ENCODE measurements at regions not wholly inside any gene's neighbourhood (a gene's known extent, or its start where the extent isn't known, plus 50 kb on each side); places are given as distances from the start of the nearest gene placed in this dataset.

DNA sequence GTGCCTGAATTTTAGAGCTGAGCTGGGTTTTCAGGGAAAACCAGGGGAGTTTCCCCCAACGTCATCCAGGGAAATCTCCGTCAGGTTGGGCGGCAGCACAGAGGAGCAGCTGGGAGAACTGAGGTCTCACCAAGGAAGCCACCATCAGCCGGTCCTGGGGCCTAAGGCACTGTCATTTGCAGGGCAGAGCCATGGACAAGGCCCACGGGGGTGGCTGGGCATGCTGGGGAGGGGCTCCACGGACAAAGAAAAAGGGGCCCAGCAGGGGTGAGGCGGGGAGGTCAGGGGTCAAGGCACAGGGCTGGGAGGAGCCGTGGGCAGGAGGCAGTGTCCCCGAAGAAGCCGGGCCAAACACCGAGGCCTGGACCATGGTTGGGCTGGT lies 109.8 kb downstream of the HMX1 start:
- H3K27me3 Mint-ChIP-seq (ENCODE audit: low read depth): no peaks in the 10 kb centered on the region
- no peak overlapping the region for H3K27ac Mint-ChIP-seq
- intact Hi-C loops (cut with micrococcal nuclease): no loop called here
- no peaks in the 10 kb centered on the region for H3K4me1 Mint-ChIP-seq (ENCODE audit: low read depth)
- no peaks in the 10 kb centered on the region for H3K9me3 Mint-ChIP-seq
- no peak overlapping the region for H3K4me3 Mint-ChIP-seq
- no peaks in the 10 kb centered on the region for H3K36me3 Mint-ChIP-seq (ENCODE audit: low read depth)
- DNase-seq: no peak
- CTCF ChIA-PET: no interaction called here

DNA sequence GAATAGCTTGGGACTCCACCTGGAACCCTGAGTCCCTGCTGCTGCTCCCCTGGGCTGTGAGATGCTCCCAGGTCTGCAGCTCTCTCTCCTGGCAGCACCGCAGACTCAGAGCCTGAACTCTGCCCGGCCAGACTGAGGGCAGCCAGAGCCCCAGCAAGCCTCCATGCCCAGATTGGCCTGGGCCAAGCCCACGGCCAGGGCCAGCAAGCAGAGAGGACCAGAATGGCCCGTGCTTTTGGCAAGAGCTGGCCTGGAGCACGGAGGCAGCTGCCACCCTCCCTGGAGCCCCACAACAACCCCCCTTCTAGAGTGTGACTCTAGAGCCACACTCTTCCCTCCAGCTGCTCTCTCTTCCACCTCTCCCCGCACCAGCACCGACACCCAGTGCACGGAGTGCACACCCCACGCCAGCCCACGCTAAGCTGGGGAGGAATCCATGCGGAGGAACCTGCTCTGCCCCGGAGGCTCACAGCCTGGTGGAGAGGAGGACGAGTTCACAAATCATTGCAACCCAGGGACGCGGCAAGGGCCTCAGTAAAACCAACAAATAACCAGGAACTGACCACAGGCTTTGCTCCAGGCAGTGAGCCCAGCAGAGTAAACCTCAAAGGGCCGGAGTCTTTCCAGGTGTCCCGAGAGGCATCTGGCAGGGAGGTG lies 110.3 kb downstream of the HMX1 start:
- Mint-ChIP-seq H3K4me3 (no peak overlapping the region), H3K36me3 (ENCODE audit: low read depth) (no peaks in the 10 kb centered on the region), H3K4me1 (ENCODE audit: low read depth) (no peaks in the 10 kb centered on the region), H3K27ac (no peak overlapping the region), H3K27me3 (ENCODE audit: low read depth) (no peaks in the 10 kb centered on the region), H3K9me3 (no peaks in the 10 kb centered on the region)
- intact Hi-C loops (cut with micrococcal nuclease): no loop called here
- no peak for DNase-seq
- CTCF ChIA-PET: no interaction called here

DNA sequence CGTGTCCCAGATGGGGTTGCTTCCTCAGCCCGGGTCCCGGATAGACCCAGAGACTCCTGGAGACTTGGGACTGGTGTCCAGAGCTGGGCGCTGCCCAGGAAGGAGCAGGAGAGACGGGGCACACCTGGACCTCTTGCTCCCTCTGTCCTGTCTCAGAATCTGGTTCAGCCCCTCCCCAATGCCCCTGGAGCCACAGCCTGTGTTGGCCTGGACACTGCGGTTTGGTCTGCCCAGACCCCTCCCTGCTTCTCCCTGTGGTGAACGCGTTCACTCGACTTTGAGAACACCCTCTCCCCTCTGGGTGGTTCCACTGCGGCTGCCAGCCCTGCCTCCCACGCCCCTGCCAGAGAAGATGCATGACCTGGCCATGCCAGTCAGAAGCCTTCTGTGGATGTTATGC lies 111.1 kb downstream of the HMX1 start:
- CTCF ChIA-PET: no interaction called here
- Mint-ChIP-seq H3K4me3 (no peak overlapping the region), H3K27ac (no peak overlapping the region), H3K9me3 (no peaks in the 10 kb centered on the region), H3K27me3 (ENCODE audit: low read depth) (no peaks in the 10 kb centered on the region), H3K4me1 (ENCODE audit: low read depth) (no peaks in the 10 kb centered on the region), H3K36me3 (ENCODE audit: low read depth) (no peaks in the 10 kb centered on the region)
- intact Hi-C loops (cut with micrococcal nuclease): no loop called here
- DNase-seq: no peak

DNA sequence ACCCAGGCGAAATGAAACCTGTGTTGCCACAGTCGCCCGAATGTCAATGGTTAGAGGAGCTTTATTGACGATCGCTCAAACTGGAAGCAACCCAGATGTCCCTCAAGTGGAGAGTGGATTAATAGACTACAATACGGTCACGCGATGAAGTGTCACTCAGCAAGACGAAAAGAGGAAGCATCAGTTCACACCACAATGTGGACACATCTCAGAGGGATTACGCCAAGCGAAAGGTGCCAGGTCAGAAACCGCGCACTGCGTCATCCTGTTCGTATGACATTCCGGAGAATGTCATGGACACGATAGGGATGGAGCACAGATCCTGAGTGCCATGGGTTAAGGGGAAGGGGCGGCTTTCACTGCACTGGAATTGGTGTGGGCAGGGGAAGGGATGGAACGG lies 111.7 kb downstream of the HMX1 start:
- H3K27ac Mint-ChIP-seq: no peak overlapping the region
- CTCF ChIA-PET: no interaction called here
- no peaks in the 10 kb centered on the region for H3K9me3 Mint-ChIP-seq
- H3K4me1 Mint-ChIP-seq (ENCODE audit: low read depth): no peaks in the 10 kb centered on the region
- no peak for DNase-seq
- H3K4me3 Mint-ChIP-seq: no peak overlapping the region
- H3K36me3 Mint-ChIP-seq (ENCODE audit: low read depth): no peaks in the 10 kb centered on the region
- no peaks in the 10 kb centered on the region for H3K27me3 Mint-ChIP-seq (ENCODE audit: low read depth)
- intact Hi-C loops (cut with micrococcal nuclease): no loop called here

DNA sequence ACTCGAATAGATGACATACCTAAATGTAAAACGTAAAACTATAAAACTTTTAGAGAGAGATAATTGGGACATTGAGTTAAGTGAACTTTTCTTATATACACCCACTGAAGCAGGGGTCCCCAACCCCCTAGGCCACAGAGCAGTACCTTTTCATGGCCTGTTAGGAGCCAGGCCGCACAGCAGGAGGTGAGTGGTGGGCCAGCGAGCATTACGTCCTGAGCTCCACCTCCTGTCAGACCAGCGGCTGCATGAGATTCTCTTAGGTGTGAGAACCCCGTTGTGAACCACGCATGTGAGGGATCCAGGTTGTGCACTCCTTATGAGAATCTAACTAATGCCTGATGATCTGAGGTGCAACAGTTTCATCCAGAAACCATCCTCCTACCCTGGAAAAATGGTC lies 114.8 kb downstream of the HMX1 start:
- no peak overlapping the region for H3K4me3 Mint-ChIP-seq
- no peaks in the 10 kb centered on the region for H3K36me3 Mint-ChIP-seq (ENCODE audit: low read depth)
- DNase-seq: no peak
- no peaks in the 10 kb centered on the region for H3K27me3 Mint-ChIP-seq (ENCODE audit: low read depth)
- H3K9me3 Mint-ChIP-seq: no peaks in the 10 kb centered on the region
- no peak overlapping the region for H3K27ac Mint-ChIP-seq
- CTCF ChIA-PET: no interaction called here
- no peaks in the 10 kb centered on the region for H3K4me1 Mint-ChIP-seq (ENCODE audit: low read depth)
- intact Hi-C loops (cut with micrococcal nuclease): no loop called here

DNA sequence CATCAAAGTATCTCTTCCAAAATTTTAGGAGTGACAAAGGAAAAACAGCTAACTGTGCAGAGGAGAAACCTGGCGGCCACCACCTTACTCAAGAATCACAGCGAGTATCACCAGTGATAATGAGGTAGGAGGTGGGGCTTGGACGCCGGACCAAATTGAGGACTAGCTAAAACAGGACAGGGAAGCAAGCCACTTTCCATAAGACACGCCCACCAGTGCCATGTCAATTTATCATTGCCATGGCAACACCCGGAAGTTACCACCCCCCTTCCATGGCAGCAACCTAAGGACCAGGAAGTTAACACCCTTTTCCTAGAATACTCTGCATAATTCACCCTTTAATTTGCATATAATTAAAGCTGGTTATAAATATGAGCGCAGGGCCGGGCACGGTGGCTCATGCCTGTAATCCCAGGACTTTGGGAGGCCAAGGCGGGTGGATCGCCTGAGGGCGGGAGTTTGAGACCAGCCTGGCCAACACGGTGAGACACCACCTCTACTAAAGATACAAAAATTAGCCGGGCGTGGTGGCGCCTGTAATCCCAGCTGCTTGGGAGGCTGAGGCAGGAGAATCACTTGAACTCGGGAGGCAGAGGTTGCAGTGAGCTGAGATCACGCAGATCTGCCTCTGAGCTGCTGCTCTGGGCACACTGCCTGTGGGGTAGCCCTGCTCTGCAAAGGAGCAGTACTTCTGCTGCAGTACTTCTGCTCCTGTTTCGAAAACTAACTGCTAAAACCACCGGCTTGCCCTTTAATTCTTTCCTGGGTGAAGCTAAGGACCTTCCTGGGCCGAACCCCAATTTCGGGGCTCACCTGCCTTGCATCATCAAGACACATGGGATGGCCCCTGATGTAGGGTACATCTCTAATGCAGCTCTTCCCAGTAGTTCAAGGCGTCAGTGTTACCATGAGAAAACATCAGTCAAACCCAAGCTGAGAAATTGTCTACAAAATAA lies 116.7 kb downstream of the HMX1 start:
- Mint-ChIP-seq H3K27me3 (ENCODE audit: low read depth) (no peaks in the 10 kb centered on the region), H3K36me3 (ENCODE audit: low read depth) (no peaks in the 10 kb centered on the region), H3K9me3 (no peaks in the 10 kb centered on the region), H3K4me3 (no peak overlapping the region), H3K4me1 (ENCODE audit: low read depth) (no peaks in the 10 kb centered on the region), H3K27ac (no peak overlapping the region)
- no peak for DNase-seq
- CTCF ChIA-PET: no interaction called here
- intact Hi-C loops (cut with micrococcal nuclease): no loop called here

DNA sequence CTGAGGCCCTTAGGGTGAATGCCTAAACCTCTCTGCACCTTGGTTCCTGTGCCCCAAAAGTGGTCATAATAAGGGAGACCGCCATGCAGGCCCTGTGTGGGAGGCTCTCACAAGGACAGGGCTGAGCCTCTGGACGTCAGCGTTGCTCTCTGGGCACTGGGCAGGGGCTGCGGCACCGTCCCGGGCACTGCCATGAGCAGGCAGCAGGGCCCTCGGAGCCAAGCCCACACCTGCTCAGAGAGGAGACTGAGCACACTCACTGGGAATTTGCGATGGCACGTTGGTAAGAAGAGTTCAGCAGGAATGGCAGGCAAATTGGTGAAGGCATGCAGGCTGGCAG lies 123.4 kb downstream of the HMX1 start:
- Mint-ChIP-seq H3K27me3 (ENCODE audit: low read depth) (no peaks in the 10 kb centered on the region), H3K4me3 (no peak overlapping the region), H3K4me1 (ENCODE audit: low read depth) (no peaks in the 10 kb centered on the region), H3K27ac (no peak overlapping the region), H3K9me3 (no peaks in the 10 kb centered on the region), H3K36me3 (ENCODE audit: low read depth) (no peaks in the 10 kb centered on the region)
- intact Hi-C loops (cut with micrococcal nuclease): no loop called here
- DNase-seq: no peak
- CTCF ChIA-PET: interaction anchor here (0.6 kb wide), 1 partner anchor 60 kb away, joined by 3 read pairs; no protein-coding TSS in a partner anchor

DNA sequence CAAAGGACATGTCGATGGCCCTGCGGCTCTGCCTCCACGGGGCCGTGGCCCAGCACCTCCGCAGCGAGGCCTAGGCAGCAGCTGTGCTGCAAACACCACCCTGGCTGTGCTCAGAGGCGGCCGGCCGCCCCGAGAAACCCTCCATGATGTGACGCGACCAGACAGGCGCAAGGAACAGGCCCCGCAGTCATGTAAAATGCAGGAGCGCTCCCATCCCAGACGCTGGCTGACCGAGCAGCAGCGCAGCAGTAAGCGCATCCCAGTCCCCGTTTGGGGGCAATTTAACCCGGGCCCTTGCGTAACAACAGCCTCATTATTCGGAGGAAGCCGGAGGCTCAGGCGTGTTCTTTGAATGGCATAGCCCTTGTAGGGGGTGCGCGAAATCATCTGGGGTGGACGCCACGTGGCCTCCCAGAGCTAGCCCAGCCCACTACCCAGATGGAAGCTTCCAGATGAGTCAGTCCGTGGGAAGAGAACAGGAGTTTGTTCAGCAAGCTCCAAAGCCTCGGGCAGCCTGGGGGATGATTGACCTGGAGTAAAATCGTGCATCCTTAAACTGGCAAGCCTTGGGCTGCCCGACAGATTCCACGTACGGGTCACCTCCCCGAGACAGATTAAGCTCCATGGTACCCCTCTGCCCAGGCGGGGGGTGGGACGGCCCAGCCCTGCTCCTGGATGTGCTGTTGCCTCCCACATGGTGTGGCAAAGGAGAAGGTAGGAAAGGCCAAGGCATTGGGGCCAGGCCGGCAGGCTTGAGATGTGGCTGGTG lies 124.0 kb downstream of the HMX1 start:
- Mint-ChIP-seq H3K9me3 (no peaks in the 10 kb centered on the region), H3K36me3 (ENCODE audit: low read depth) (no peaks in the 10 kb centered on the region), H3K27ac (no peak overlapping the region), H3K4me3 (no peak overlapping the region), H3K27me3 (ENCODE audit: low read depth) (no peaks in the 10 kb centered on the region), H3K4me1 (ENCODE audit: low read depth) (no peaks in the 10 kb centered on the region)
- intact Hi-C loops (cut with micrococcal nuclease): no loop called here
- CTCF ChIA-PET: interaction anchor here (0.6 kb wide), 1 partner anchor 59 kb away, joined by 3 read pairs; no protein-coding TSS in a partner anchor
- DNase-seq: no peak

DNA sequence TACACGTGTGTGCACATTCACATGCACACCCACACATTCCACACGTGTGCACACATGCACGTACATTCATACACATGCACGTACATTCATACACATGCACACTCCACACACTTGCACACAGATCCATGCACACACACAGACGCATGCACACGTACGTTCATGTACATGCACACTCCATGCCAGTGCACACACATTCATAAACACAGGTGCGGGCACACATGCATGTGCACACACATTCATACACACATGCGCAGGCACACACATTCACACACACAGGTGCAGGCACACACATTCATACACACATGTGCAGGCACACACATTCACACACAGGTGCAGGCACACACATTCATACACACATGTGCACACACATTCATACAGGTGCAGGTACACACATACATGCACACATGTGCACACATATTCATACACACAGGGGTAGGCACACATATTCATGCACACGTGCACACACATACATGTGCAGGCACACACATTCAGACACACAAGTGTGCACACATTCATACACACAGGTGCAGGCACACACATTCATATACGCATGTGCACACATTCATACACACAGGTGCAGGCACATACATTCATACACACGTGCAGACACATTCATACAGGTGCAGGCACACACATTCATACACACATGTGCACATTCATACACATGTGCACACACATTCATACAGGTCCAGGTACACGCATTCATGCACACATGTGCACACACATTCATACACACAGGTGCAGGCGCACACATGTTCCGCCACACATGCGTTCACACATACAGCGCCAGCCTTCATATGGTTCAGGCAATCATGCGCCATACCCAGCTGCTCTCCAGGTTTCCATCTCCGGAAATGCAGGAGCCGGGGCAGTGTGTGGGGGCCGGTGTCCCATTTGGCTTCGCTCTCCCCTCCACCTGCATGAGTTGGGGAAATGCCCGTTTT lies 124.8 kb downstream of the HMX1 start:
- Mint-ChIP-seq H3K27ac (no peak overlapping the region), H3K27me3 (ENCODE audit: low read depth) (no peaks in the 10 kb centered on the region), H3K36me3 (ENCODE audit: low read depth) (no peaks in the 10 kb centered on the region), H3K9me3 (no peaks in the 10 kb centered on the region), H3K4me3 (no peak overlapping the region), H3K4me1 (ENCODE audit: low read depth) (no peaks in the 10 kb centered on the region)
- no peak for DNase-seq
- intact Hi-C loops (cut with micrococcal nuclease): no loop called here
- CTCF ChIA-PET: no interaction called here

DNA sequence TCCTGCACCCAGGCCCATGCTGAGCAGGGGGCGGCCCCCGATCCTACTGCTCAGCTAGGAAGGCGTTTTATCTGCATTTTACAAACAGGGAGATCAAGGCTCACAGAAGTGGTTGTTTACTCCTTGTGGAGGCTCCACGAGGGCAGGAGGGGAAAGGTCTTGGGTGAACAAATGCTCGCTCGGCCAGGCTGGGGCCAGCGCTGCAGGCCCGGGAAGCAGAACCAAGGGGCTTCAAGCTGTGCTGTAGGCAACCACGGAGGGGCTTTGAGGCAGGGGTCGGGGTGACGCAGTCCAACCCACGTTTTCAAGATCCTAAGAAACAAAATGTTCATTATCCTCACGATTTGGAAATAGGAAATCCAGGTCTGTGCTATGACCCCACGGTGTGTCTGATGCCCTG lies 125.8 kb downstream of the HMX1 start:
- Mint-ChIP-seq H3K36me3 (ENCODE audit: low read depth) (no peaks in the 10 kb centered on the region), H3K27me3 (ENCODE audit: low read depth) (no peaks in the 10 kb centered on the region), H3K4me1 (ENCODE audit: low read depth) (no peaks in the 10 kb centered on the region), H3K9me3 (no peaks in the 10 kb centered on the region), H3K4me3 (no peak overlapping the region), H3K27ac (no peak overlapping the region)
- CTCF ChIA-PET: no interaction called here
- DNase-seq: no peak
- intact Hi-C loops (cut with micrococcal nuclease): no loop called here

DNA sequence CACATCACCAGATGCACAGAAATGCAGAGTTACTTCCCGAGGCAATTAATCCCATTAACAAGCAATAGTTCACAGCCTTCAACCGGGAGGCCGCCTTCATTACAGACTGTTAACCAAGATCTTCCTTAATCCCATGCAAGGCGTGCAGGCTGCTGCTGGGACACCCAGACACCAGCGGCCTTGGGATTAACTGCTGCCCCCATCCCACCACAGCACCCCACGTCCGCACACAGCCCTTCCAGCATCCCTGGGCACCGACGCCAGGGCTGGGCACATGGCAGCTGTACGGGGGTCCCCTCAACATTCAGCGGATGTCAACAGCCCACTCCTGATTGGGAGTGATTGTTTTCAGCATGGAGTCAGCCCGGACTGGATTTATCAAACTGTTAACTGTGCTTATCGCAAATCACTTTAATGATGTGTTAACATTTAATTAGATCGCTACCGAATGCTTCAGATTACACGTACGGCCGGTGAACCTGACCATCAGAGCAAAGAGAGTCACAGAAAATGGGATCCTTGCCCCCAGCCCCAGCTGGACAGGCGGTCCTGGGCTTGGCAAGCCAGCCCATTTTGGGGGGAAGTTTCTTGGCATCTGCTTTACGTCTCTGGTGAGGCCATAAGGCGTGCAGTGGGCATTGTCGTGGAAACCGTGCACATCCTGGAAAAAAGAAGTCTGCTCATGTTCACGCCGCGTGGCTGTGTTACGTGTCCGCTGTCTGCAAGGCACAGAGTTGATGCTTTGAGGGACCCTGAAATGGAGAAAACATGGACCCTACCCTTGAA lies 126.4 kb downstream of the HMX1 start:
- Mint-ChIP-seq H3K27ac (no peak overlapping the region), H3K4me3 (no peak overlapping the region), H3K9me3 (no peaks in the 10 kb centered on the region), H3K27me3 (ENCODE audit: low read depth) (no peaks in the 10 kb centered on the region), H3K36me3 (ENCODE audit: low read depth) (no peaks in the 10 kb centered on the region), H3K4me1 (ENCODE audit: low read depth) (no peaks in the 10 kb centered on the region)
- no peak for DNase-seq
- intact Hi-C loops (cut with micrococcal nuclease): no loop called here
- CTCF ChIA-PET: no interaction called here

All from activated naive CD4-positive, alpha-beta T cell treated with anti-CD3 and anti-CD28 coated beads for 36 hours (primary cell).